HL-60 (cell line): ENCODE measurements at regions not wholly inside any gene's neighbourhood (a gene's known extent, or its start where the extent isn't known, plus 50 kb on each side); places are given as distances from the start of the nearest gene placed in this dataset.

Source experiments
- POLR2AphosphoS5 ChIP-seq: IDR thresholded peaks from 2 replicates; pipeline ENCODE4 v1.6.1; 2012; ENCODE audit warnings: low read depth
- TF ChIP-seq, protein P1 (sequence below): IDR thresholded peaks from one replicate; pipeline ENCODE4 v1.5.1; 2011; ENCODE audit warnings: low read length, control low read depth, inconsistent platforms; ENCODE audit not compliant: insufficient read depth

GRCh38 chr1:217133958-217134856 is 411.0 kb upstream of the ESRRG start:
- no peak for TF ChIP-seq POLR2AphosphoS5
- TF ChIP-seq, protein P1, sequence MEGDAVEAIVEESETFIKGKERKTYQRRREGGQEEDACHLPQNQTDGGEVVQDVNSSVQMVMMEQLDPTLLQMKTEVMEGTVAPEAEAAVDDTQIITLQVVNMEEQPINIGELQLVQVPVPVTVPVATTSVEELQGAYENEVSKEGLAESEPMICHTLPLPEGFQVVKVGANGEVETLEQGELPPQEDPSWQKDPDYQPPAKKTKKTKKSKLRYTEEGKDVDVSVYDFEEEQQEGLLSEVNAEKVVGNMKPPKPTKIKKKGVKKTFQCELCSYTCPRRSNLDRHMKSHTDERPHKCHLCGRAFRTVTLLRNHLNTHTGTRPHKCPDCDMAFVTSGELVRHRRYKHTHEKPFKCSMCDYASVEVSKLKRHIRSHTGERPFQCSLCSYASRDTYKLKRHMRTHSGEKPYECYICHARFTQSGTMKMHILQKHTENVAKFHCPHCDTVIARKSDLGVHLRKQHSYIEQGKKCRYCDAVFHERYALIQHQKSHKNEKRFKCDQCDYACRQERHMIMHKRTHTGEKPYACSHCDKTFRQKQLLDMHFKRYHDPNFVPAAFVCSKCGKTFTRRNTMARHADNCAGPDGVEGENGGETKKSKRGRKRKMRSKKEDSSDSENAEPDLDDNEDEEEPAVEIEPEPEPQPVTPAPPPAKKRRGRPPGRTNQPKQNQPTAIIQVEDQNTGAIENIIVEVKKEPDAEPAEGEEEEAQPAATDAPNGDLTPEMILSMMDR, result no peak
